ENCODE measurements at regions not wholly inside any gene's neighbourhood (a gene's known extent, or its start where the extent isn't known, plus 50 kb on each side); places are given as distances from the start of the nearest gene placed in this dataset.

DNA sequence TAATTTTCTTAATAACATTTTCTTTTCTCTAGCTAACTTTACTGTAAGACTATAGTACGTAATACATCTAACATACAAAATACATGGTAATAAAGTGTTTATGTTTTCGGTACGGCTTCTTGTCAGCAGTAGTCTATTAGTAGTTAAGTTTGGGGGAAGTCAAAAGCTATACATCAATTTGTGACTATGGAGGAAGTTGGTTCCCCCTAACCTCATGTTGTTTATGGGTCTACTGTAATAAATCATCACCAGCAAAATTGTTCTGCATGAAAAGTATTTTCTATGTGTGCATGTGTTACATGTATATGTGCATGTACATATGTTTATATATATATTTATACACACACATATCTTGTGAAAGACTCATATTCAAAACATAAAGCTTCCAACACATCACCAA is 303.0 kb downstream of the TRIB2 start:
- no peak for DNase-seq

DNA sequence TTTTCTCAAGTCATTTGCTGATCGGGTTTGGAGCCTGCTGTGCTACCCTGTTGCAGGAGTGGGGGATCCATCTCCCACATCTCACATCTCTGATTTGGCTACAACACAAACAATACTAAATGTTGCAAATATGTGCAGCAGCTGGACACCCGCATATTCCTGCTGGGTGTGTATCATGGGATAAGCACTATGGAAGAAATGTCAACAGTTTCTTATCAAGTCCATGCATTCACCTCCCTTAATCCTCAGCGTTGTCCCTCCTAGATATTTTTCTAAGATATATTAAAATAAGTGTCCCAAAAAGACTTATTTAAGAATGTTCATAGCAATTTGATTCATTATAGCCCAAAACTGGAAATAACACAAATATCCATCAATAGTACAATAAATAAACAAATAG is 303.7 kb downstream of the TRIB2 start:
- DNase-seq = no peak

DNA sequence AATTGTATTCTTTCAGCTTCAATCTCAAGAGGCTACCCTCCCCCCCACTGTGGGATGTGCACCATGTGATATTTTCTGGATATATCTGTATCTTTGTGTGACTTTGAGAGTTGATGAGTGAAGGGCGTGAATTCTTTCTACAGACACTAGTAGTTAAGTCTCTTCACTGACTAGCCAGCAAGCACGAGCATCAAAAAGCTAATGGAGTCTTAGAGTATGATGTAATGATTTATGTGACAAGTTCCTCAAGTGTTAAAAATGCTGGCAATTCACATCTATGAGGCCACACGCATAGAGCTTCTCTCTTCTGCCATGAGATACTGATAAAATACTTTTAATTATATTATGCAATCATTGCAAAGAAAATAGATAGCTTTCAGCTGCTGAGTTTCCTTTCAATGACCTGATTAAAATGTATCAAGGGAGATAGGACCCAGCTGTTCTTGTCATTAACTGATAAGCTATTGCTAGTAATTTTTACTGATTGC is 304.8 kb downstream of the TRIB2 start:
- DNase-seq = no peak

DNA sequence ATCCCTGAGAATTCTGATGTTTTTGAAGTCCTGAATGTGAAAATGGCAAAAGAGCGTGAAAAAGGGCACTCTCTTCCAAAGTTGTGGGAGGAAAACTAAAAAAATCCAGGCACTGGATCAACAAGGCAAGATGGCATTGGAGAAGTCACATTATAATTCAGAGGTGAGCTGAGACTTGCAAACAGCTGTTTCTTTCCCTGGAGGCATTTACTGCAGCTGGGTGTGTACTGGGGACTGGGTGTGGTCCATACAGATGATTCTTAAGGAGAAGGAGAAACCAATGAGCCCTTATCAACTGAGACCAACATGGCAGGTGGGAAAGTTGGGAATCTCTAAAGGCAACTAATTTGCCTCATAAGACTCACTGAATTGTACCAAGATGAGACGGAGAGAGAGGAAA is 313.9 kb downstream of the TRIB2 start:
- DNase-seq = no peak

DNA sequence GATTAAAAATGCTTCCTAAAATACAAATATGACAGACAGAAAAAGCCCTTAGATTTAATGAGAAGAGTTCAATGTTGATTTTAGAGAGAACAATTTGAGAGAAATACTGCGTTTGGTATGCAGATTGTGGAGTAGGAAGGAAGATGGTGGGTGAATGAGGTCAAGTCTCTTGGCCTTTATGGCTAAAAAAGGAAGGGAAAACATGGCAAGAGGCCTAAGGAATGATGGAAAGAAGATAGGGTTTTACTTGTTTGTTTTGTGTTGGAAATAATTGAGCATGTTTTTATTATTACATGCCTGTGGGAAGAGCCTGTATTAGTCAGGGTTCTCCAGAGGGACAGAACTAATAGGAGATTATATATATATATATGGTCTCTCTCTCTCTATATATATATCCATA is 318.1 kb downstream of the TRIB2 start:
- no peak for DNase-seq

DNA sequence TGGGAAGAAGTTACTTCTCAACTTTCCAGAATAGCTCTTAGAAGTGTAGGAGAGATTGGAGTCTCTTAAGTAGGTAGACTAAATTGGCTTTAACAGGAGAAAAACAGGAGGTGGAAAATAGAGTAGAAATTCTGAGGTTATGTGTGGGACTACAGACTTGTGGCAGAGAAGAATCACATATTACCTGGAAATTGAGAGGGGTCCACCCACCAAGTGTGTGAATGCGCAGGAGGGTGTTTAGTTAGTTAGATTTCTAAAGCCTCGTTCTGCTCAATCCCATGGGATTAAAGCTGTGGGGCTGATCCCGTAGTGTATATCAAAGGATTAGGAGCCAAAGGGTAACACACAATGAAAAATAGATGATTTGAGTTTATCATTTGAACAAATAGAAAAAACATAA is 319.1 kb downstream of the TRIB2 start:
- DNase-seq = no peak

DNA sequence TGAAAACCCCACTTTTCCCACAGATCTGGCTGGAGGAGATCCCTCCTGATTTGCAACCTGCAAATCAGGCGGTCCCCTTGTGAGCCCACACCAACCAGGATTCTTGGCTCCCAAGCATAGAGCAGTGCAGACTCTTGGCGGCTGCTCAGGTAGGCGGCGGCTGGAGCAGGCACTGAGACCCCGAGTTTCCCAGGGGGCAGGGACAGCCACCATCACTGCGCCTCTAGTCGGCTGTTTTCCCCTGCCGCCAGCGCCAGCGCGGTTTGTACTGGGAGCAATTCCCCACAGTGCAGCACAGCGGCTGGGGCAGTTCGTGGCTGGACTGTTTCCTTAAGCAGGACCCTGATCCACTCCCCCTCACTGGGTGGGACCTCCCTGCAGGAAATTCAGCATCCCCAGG is 323.3 kb downstream of the TRIB2 start:
- DNase-seq = no peak

DNA sequence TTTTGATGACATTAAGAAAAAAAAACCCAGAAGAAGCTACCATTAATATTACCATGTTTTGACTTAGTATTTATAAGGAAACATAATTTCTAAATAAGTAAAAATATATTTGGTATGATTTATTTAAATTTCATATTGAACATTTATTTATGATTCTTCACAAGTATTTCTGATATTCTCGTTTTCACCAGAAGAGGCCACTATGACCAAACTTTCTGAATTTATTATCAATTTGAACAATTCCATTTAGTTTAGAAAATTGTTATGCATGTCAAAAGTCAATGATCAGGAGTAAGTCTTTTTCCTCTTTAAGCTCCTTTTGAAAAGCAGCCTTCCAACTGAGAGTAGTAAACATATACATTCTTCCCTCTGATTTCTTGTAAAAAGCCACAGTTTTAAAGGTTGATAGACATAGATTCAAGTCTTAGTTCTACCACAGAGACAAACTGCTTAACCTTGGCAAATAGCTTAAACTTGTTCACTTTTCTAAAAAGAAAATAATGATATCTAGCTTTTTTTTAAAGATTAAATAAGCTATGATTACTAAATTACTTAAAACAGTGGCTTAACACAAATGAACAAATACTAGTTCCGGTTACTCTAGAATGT is 329.9 kb downstream of the TRIB2 start:
- DNase-seq = no peak

DNA sequence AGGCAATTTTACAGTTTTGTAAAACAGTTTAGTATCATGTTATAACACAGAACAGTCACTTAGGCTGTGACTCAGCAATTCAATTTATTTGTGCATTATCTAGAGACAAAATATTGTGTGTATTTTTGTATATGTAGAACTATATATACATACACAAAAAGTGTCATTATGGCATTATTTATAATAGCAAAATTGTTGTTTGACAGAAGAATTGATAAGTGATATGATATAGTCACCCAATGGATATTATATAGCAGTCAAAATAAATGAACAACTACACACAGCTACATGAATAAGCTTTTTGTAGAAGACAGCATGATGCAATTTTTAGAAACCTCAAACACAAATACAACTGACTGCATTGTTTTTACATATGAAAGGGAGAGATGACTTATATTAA is 334.0 kb downstream of the TRIB2 start:
- no peak for DNase-seq

DNA sequence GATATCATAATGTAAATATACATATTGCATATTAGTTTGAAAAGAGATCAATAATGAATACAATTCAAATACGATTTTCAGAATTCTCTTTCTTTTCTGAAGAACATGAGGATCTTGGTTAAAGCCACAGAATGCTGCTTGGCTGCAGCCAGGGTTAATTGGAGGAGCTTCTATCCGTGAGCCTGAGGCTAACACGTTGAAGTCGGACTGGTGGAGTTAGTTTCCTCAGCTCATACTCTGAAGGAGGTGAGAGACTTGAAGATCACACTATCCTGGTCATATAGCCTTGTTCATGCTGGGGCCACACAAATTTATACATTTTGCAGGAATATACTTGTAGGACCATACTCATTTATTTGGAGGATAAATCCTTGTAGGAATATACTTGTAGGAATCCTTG is 335.8 kb downstream of the TRIB2 start:
- DNase-seq = no peak

DNA sequence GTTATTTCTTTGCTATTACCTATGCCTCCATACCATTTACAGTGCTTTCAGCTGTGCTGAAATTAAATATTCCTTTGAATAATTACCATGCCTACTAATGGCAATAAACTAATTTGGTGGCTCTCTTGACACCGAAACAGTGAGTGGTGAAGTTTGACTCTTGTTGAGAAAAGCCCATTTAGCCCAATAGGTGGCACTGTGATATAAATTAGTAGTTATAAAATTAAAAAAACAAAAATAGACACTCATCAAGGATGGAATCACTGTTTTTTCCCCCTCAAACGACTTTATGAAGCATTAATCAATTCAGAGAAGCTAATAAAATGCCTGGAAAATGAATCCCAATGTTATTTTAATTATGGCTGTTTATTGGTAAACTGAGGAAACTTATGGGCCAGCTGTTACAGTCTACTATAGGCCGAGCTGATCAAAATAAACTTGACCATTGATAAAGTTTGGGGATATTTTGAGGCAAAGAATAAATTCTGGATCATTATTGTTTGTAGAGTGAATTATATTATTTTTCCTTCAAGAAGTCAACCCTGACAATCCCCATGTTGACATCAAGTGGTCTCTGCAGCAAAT is 339.6 kb downstream of the TRIB2 start:
- DNase-seq = no peak

DNA sequence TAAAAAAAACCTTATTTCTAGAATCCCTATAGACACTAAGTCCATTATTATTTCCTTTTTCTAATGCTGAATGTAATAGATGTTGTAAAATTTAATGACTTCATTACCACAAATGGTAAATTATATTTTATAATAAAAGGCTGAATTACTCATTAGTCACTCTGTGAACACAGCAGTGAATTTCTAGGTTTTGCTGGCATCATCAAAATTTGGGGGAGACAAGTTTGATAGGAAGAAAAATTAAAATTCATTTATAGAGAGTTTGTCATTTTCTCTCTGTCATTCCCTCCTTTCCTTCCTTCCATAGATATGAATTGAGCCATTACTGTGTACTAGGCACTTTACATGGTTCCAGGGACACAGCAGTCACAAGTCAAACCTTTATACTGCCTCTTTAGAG is 340.9 kb downstream of the TRIB2 start:
- DNase-seq = no peak

DNA sequence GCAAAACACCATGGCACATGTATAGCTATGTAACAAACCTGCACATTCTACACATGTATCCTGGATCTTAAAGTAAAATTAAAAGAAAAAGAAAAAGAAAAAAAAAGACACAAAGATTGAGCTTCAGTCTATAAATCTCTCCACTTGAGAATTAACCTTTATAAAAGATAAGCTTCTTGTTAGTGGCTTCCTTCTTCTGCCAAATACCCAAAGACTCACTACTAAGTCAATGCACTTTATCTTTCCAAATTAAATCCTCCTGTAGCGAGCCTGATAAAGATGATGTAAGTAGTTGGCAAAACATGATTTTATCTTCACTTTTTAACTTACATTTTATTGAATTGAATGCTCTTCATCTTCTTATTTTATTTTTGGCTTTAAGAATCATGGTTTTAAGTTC is 349.9 kb downstream of the TRIB2 start:
- DNase-seq = no peak

DNA sequence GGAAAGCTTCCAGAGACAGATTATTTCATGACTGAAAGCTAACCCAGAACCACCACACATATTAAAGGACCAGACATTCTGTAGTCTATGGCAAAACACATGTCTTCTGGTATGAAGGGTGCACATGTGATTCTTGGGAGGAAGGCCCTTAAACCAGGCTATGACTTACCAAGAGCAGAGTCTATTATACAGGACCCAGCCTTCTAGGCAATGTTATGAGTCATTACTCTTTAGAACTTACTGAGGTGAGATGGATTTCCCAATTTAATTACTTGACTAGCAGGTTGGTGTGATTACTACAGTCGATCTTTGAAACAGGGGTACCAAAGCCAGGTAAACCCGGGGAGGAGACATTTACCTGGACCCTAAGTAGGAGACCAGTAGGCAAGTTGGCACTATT is 350.8 kb downstream of the TRIB2 start:
- DNase-seq = no peak

DNA sequence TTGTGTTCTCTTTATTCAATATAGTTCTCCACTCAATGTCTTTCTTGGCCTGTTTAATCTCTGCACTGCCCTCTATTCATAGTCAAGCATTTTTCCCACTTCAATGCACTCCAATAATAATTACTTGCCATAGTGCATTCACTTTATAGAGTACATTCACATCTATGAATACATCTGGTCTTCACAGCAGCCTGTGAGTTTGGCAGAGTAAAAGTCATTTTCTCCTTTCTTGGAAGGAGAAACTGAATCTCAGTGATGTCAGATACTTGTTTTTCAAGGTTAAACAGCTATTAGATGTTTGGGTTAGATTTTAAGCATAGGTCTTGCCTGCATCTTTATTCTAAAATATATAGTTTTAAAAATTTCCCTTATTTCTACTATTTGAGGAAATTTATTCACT is 373.2 kb downstream of the TRIB2 start:
- no peak for DNase-seq

DNA sequence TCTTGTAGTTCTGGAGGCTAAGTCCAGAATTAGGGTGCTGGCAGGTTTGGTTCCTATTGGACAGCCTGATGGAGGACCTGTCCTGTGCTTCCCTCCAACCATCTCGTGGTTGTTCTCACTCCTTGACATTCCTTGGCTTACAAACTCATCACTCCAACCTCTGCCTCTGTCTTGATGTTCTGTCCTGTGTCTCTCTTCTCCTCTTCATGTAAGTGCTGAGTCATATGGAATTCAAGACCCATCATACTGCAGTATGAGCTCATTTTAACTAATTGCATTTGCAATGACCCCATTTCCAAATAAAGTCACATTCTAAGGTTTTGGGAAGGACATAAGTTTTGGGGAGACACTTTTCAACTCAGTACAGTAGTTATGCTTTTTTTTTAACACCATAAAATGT is 374.7 kb downstream of the TRIB2 start:
- DNase-seq = no peak

DNA sequence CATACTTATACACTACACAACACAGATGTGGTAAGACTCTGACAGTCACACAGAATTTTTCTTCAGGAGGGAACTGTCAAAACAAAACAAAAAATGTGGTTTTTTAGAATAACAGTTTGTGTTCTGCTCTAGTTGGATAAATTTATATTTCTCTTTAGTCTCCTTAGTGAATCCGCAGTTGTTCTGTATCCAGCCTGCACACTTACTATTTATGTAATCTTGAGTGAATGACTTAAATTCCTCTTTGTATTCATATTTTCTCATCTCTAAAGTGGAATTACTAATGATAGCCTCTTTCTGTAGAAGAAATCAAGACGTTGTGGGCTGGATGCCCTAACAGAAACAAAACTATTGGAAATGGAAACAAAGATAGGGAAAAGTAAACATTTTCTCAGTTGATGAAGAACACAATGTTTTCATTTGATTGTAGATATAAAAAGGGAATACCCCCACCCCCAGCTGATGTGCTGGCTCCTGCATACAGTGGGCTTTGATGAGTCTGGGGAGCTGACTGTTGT is 375.2 kb downstream of the TRIB2 start:
- no peak for DNase-seq

DNA sequence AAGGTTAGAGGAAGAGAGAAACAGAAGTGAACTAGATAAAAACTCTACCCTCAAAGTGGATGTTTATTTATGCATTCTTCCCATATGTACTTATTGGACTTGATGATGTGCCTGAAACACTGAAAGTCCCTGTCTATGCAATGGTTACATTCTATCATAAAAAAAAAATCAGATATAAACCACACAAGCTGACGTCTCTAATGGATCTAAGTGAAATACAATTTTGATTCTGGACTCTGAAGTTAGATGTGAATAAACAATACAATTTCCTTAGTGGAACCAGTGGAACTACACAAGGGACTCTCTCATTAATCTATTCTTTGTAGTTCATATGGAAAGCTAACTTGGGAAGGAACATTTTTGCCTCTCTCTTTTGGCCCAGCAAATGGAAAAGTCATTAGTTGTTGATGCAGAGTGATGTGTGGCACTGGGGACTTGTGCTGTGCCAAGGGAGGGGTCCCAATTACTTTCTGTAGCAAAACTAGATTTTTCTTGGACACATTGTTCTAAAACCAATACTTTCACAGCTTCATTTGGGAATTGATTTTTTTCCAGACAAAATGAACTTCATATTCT is 376.8 kb downstream of the TRIB2 start:
- no peak for DNase-seq

DNA sequence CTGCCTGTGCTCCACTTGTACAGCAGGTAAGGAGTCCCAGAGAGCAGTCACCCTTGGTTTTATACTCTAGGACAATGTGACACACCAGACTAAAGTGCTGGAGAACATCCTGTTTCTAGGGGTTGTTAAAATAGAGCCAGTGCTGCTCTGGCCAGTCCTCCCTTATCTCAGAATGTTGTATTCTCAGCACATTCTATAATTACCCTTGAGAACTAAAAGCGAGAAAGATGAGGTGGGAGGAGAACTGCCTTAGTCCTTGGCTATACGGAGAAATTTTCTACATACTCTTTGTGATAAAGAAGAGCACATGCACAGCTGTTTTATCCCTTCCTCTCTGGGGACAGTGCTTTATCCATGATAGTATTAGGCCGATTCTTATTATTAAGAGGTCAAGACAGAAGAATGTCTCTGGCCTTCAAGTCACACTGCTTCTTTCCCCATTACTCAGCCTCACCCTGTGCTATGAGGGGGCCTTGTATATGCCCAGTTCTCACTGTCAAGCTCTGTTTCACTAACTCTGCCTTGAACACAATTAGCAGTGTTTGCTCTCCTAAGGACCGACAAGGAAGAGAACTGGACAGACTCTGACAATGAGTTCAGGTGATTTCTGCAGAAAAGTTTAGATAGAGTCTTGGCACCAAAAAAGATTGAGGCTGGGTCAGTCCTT is 385.8 kb downstream of the TRIB2 start:
- DNase-seq = no peak

DNA sequence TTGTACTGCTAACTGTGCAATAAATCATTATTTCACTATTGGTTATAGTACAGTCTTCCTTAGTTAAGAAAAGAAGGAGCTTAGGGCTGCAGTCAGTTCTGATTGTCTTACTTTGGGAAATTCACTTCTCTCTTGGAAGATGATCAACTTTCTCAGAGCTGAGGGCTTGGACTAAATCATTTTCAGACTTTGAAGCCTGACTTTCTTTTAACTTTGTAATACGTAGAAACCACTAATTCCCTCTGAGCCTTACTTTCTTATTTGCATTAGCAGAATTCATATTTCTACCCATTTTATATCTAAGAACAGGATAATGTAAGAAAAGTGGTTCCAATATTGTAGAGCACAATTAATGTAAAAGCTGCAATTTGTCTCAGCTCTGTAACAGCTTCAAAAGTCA is 386.4 kb downstream of the TRIB2 start:
- DNase-seq = no peak

DNA sequence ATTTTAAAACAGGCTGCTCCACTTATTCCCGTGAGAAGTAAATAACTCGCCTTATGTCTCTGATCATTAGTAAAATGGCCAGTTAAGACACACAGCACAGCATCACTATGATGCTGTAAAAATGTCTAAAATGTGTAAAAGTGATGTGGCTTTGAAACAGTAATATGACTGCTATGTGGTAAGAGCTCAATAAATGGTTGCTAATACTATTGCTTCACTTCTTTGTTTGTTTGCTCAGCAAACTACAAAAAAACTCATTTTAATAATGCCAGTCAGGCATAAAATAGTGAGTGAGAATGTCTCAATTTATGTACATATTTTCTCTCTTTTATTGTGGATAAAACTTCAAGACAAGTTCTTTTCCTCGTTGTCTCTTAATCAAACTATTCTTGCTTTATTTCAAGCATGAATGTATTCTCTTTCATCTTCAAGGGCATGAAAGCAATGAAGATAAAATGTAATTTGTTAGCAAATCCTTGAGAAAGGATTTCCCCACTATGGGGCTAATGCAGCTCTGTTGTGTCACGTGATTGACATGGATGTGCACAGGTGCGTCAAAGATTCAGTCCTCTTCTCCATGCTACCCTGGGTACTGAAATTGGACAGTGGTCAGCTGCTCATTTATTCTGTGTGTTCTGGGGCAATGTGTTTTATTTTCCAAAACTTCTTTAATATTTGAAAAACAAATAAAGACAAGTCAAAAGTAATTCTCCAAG is 387.2 kb downstream of the TRIB2 start:
- no peak for DNase-seq

DNA sequence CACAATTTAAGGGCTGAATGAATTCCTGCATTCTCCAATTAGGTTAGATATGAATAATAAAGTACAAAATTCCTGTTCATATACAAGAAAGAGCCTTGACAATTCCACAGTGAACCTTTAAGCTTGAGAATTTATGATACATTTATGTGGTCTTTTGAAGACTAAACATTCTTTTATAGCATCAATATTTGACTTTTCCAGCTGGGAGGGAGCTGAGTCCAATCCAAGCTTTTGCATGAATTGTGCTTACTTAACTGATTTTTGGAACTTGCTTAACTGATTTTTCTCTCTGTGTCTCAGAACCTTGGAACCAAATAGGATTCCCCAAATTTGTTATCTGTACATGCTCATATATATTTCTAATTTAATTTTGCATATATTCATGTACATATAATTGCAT is 388.0 kb downstream of the TRIB2 start:
- no peak for DNase-seq

DNA sequence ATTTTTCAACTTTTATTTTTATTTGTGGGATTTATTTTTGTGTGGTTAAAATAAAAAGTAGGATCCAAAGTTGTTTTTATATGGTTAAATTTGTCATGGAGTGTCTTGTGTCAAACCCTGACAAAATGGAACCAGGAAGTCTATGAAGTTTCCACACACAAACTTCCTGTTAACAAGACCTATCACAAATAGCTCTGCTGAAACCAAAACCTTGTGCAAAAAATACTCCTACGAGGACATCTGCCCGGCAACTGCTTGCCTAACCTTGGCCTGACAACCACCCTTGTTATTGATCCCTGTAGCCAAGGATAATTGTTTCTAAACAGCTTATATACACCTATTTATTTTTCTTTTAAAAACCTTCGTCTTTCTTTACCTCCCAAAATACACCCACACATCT is 389.6 kb downstream of the TRIB2 start:
- no peak for DNase-seq

DNA sequence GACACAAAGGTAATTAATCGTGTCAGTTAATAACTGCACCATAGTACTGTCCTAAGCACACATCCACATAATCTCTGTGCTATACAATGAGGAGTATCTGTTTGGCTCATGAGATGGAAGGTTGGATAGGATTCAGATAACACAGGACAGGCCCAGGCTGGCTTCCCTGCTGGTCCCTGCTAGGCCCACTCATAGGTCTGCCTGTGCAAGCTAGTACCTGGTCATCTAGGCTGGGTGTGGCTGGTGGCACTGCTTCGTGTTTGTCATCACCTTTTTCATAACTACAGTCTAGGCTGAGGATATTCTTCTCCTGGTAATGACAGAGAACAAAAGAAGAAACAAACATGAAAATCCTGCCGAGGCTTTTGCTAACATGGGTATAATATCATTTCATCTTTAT is 392.8 kb downstream of the TRIB2 start:
- DNase-seq = no peak

Measured in stimulated activated CD4-positive, alpha-beta T cell treated with anti-CD3 and anti-CD28 coated beads, Interleukin-15, amount 100 ng/mL, for 24 hours (primary cell).